BLaER1 treated with 17β-estradiol and CSF1 and Interleukin-3, amounts not matched to agents 10 nM and 100 nM (cell line): ENCODE measurements at regions not wholly inside any gene's neighbourhood (a gene's known extent, or its start where the extent isn't known, plus 50 kb on each side); places are given as distances from the start of the nearest gene placed in this dataset.

Experiments used
- H3K27ac ChIP-seq, 11 experiments: shearing (Covaris generic); formaldehyde crosslinking; 2 replicates each; pipeline ENCODE4 v1.8.1; 2022
- H3K27me3 ChIP-seq, 11 experiments: shearing (Covaris generic); formaldehyde crosslinking; 2 replicates each; pipeline ENCODE4 v1.8.1; 2022
- H3K36me3 ChIP-seq, 11 experiments: shearing (Covaris generic); formaldehyde crosslinking; 2 replicates each; pipeline ENCODE4 v1.8.1; 2022
- H3K4me1 ChIP-seq, 10 experiments: shearing (Covaris generic); formaldehyde crosslinking; 2 replicates each; pipeline ENCODE4 v1.8.1; 2022
- H3K4me2 ChIP-seq, 11 experiments: shearing (Covaris generic); formaldehyde crosslinking; 2 replicates each; pipeline ENCODE4 v1.8.1; 2022
- H3K4me3 ChIP-seq, 10 experiments: shearing (Covaris generic); formaldehyde crosslinking; 2 replicates each; pipeline ENCODE4 v1.8.1; 2022
- H3K9ac ChIP-seq, 11 experiments: shearing (Covaris generic); formaldehyde crosslinking; 2 replicates each; pipeline ENCODE4 v1.8.1; 2022
- H3K9me3 ChIP-seq, 11 experiments: shearing (Covaris generic); formaldehyde crosslinking; replicated peaks in 1 of 11; 2 replicates each; pipeline ENCODE4 v1.8.1; 2022
- H4K20me1 ChIP-seq, 11 experiments: shearing (Covaris generic); formaldehyde crosslinking; 2 replicates each; pipeline ENCODE4 v1.8.1; 2022
- Cebpa-rat ChIP-seq, 11 experiments: shearing (Covaris generic); IDR thresholded peaks; 2 replicates each; pipeline ENCODE4 v1.8.1; 2022

- Histone ChIP-seq H3K9me3 (peaks cover 0 to 4% (median 0%) of the 10 kb centered on the region in 11 experiments; a peak in 1 of 22 replicates), H3K27me3 (no peaks in the 10 kb centered on the region), H3K4me2 (no peak overlapping the region), H3K36me3 (no peaks in the 10 kb centered on the region), H3K27ac (no peak overlapping the region), H3K9ac (no peak overlapping the region), H4K20me1 (no peaks in the 10 kb centered on the region), H3K4me1 (no peaks in the 10 kb centered on the region), H3K4me3 (no peak overlapping the region)
- no peak for TF ChIP-seq Cebpa-rat (IDR thresholded peaks at IDR 0.05)
Measured at GRCh38 chr17:72446118-72446517, 325.3 kb downstream of the SOX9 start.

GRCh38 chr17:72446525-72447250 is 325.9 kb downstream of the SOX9 start:
- H3K9me3 ChIP-seq, result peaks cover 0 to 4% (median 0%) of the 10 kb centered on the region in 11 experiments; a peak in 1 of 22 replicates
- H3K4me2 ChIP-seq, result no peak overlapping the region
- no peaks in the 10 kb centered on the region for H3K27me3 ChIP-seq
- no peak overlapping the region for H3K9ac ChIP-seq
- no peaks in the 10 kb centered on the region for H3K4me1 ChIP-seq
- no peak overlapping the region for H3K4me3 ChIP-seq
- H3K36me3 ChIP-seq, result no peaks in the 10 kb centered on the region
- H3K27ac ChIP-seq, result no peak overlapping the region
- TF ChIP-seq Cebpa-rat (IDR thresholded peaks at IDR 0.05), result no peak
- no peaks in the 10 kb centered on the region for H4K20me1 ChIP-seq

- no peak overlapping the region for H3K4me3 ChIP-seq
- H3K9ac ChIP-seq, result no peak overlapping the region
- H4K20me1 ChIP-seq, result no peaks in the 10 kb centered on the region
- TF ChIP-seq Cebpa-rat (IDR thresholded peaks at IDR 0.05), result no peak
- no peak overlapping the region for H3K27ac ChIP-seq
- no peaks in the 10 kb centered on the region for H3K4me1 ChIP-seq
- H3K9me3 ChIP-seq, result peaks cover 0 to 4% (median 0%) of the 10 kb centered on the region in 11 experiments; a peak in 1 of 22 replicates
- H3K27me3 ChIP-seq, result no peaks in the 10 kb centered on the region
- H3K36me3 ChIP-seq, result no peaks in the 10 kb centered on the region
- H3K4me2 ChIP-seq, result no peak overlapping the region
Measured at GRCh38 chr17:72447251-72447640, 326.4 kb downstream of the SOX9 start.

- Histone ChIP-seq H4K20me1 (no peaks in the 10 kb centered on the region), H3K4me1 (no peaks in the 10 kb centered on the region), H3K4me3 (no peak overlapping the region), H3K9ac (no peak overlapping the region), H3K27me3 (no peaks in the 10 kb centered on the region), H3K9me3 (peaks cover 0 to 4% (median 0%) of the 10 kb centered on the region in 11 experiments; a peak in 1 of 22 replicates), H3K27ac (no peak overlapping the region), H3K4me2 (no peak overlapping the region), H3K36me3 (no peaks in the 10 kb centered on the region)
- TF ChIP-seq Cebpa-rat (IDR thresholded peaks at IDR 0.05), result no peak
Measured at GRCh38 chr17:72448019-72448418, 327.2 kb downstream of the SOX9 start.

GRCh38 chr17:72452286-72453173 is 331.7 kb downstream of the SOX9 start:
- H3K27ac ChIP-seq, result no peak overlapping the region
- peaks cover 0 to 5% (median 0%) of the 10 kb centered on the region in 11 experiments; a peak in 1 of 22 replicates for H3K9me3 ChIP-seq
- H3K4me3 ChIP-seq, result no peak overlapping the region
- peaks cover 0 to 9% (median 3%) of the 10 kb centered on the region in 10 experiments; a peak in 6 of 20 replicates for H3K4me1 ChIP-seq
- H4K20me1 ChIP-seq, result no peaks in the 10 kb centered on the region
- TF ChIP-seq Cebpa-rat (IDR thresholded peaks at IDR 0.05), result no peak
- no peak overlapping the region for H3K9ac ChIP-seq
- H3K36me3 ChIP-seq, result no peaks in the 10 kb centered on the region
- no peaks in the 10 kb centered on the region for H3K27me3 ChIP-seq
- no peak overlapping the region for H3K4me2 ChIP-seq

GRCh38 chr17:72454342-72454741 is 333.5 kb downstream of the SOX9 start:
- H3K4me2 ChIP-seq, result no peak overlapping the region
- H4K20me1 ChIP-seq, result no peaks in the 10 kb centered on the region
- no peaks in the 10 kb centered on the region for H3K36me3 ChIP-seq
- no peak for TF ChIP-seq Cebpa-rat (IDR thresholded peaks at IDR 0.05)
- peaks cover 0 to 5% (median 0%) of the 10 kb centered on the region in 11 experiments; a peak in 1 of 22 replicates for H3K9me3 ChIP-seq
- H3K4me1 ChIP-seq, result peaks cover 0 to 9% (median 3%) of the 10 kb centered on the region in 10 experiments; a peak in 6 of 20 replicates
- H3K27me3 ChIP-seq, result no peaks in the 10 kb centered on the region
- no peak overlapping the region for H3K9ac ChIP-seq
- H3K4me3 ChIP-seq, result no peak overlapping the region
- H3K27ac ChIP-seq, result no peak overlapping the region

GRCh38 chr17:72455562-72455961 is 334.7 kb downstream of the SOX9 start:
- no peaks in the 10 kb centered on the region for H3K36me3 ChIP-seq
- peaks cover 0 to 9% (median 3%) of the 10 kb centered on the region in 10 experiments; a peak in 6 of 20 replicates for H3K4me1 ChIP-seq
- H3K9me3 ChIP-seq, result peaks cover 0 to 5% (median 0%) of the 10 kb centered on the region in 11 experiments; a peak in 1 of 22 replicates
- H3K9ac ChIP-seq, result no peak overlapping the region
- H3K27ac ChIP-seq, result no peak overlapping the region
- no peak for TF ChIP-seq Cebpa-rat (IDR thresholded peaks at IDR 0.05)
- H4K20me1 ChIP-seq, result no peaks in the 10 kb centered on the region
- H3K4me2 ChIP-seq, result peak overlapping the region in 7 of 11 experiments; percentile 4 to 34 (median 20); a peak in 7 of 22 replicates
- no peak overlapping the region for H3K4me3 ChIP-seq
- H3K27me3 ChIP-seq, result no peaks in the 10 kb centered on the region

GRCh38 chr17:72456075-72456474 is 335.3 kb downstream of the SOX9 start:
- Histone ChIP-seq H3K36me3 (no peaks in the 10 kb centered on the region), H3K9ac (no peak overlapping the region), H3K4me1 (peaks cover 0 to 9% (median 3%) of the 10 kb centered on the region in 10 experiments; a peak in 6 of 20 replicates), H3K4me2 (peak overlapping the region in 5 of 11 experiments; percentile 4 to 34 (median 20); a peak in 4 of 22 replicates), H4K20me1 (no peaks in the 10 kb centered on the region), H3K4me3 (no peak overlapping the region), H3K27me3 (no peaks in the 10 kb centered on the region), H3K27ac (no peak overlapping the region), H3K9me3 (peaks cover 0 to 5% (median 0%) of the 10 kb centered on the region in 11 experiments; a peak in 4 of 22 replicates)
- TF ChIP-seq Cebpa-rat (IDR thresholded peaks at IDR 0.05), result no peak

- Histone ChIP-seq H3K4me2 (no peak overlapping the region), H3K4me3 (no peak overlapping the region), H3K27ac (no peak overlapping the region), H3K4me1 (peaks cover 0 to 15% (median 3%) of the 10 kb centered on the region in 10 experiments; a peak in 6 of 20 replicates), H4K20me1 (no peaks in the 10 kb centered on the region), H3K9ac (no peak overlapping the region), H3K36me3 (no peaks in the 10 kb centered on the region; a peak in 1 of 22 replicates), H3K9me3 (peaks cover 4 to 15% (median 9%) of the 10 kb centered on the region in 11 experiments; a peak in 20 of 22 replicates), H3K27me3 (no peaks in the 10 kb centered on the region)
- no peak for TF ChIP-seq Cebpa-rat (IDR thresholded peaks at IDR 0.05)
Measured at GRCh38 chr17:72457712-72458111, 336.9 kb downstream of the SOX9 start.
